GM12891 (cell line): ENCODE measurements at regions not wholly inside any gene's neighbourhood (a gene's known extent, or its start where the extent isn't known, plus 50 kb on each side); places are given as distances from the start of the nearest gene placed in this dataset.
"Not testable (repeated sequence)": the region's sequence is repeated elsewhere in the genome, so short reads cannot be mapped to it uniquely, and the experiment has no call there.

Experiments used
- POLR2A ChIP-seq: IDR thresholded peaks from 2 replicates; pipeline ENCODE4 v1.6.1; 2011; ENCODE audit warnings: low read depth, low read length, control low read depth
- POLR2AphosphoS5 ChIP-seq: IDR thresholded peaks from 2 replicates; pipeline ENCODE4 v1.6.1; 2011; ENCODE audit warnings: low read depth, low read length, control low read depth
- POU2F2 ChIP-seq: IDR thresholded peaks from 2 replicates; pipeline ENCODE4 v1.6.1; 2011; ENCODE audit warnings: low read depth, mild to moderate bottlenecking, control low read depth, low read length, moderate library complexity
- SPI1 ChIP-seq: IDR thresholded peaks from 2 replicates; pipeline ENCODE4 v1.6.1; 2011; ENCODE audit warnings: low read depth, low read length, control low read depth
- TAF1 ChIP-seq: IDR thresholded peaks from 2 replicates; pipeline ENCODE4 v1.6.1; 2011; ENCODE audit warnings: low read depth, low read length, control low read depth

- TF ChIP-seq POLR2A, POLR2AphosphoS5, TAF1, SPI1, POU2F2: not testable (repeated sequence)
Measured at GRCh38 chr11:39536323-39536722, 1923.1 kb downstream of the LRRC4C start.
